ENCODE measurements at regions not wholly inside any gene's neighbourhood (a gene's known extent, or its start where the extent isn't known, plus 50 kb on each side); places are given as distances from the start of the nearest gene placed in this dataset.

GRCh38 chr1:163712321-163712720, 390.6 kb downstream of the NUF2 start:
- H3K9ac ChIP-seq (ENCODE audit: low read depth, low read length), result no peak overlapping the region
- no peaks in the 10 kb centered on the region for H3K36me3 ChIP-seq (ENCODE audit: insufficient read depth, low read depth, low read length)
- H3K27me3 ChIP-seq (ENCODE audit: insufficient read depth, low read length), result no peaks in the 10 kb centered on the region
- H3K4me1 ChIP-seq (ENCODE audit: insufficient read depth, low read length), result no peaks in the 10 kb centered on the region
- no peaks in the 10 kb centered on the region for H3K9me3 ChIP-seq (ENCODE audit: insufficient read depth, low read depth, low read length)
- no peak overlapping the region for H3K27ac ChIP-seq (ENCODE audit: low read length)
- no peak overlapping the region for H3K4me3 ChIP-seq (ENCODE audit: low read length)

- H3K9me3 ChIP-seq (ENCODE audit: insufficient read depth, low read depth, low read length), result peaks cover 6% of the 10 kb centered on the region; the same call in 1 of the 2 replicates
- no peak overlapping the region for H3K9ac ChIP-seq (ENCODE audit: low read depth, low read length)
- no peaks in the 10 kb centered on the region for H3K27me3 ChIP-seq (ENCODE audit: insufficient read depth, low read length)
- no peaks in the 10 kb centered on the region for H3K36me3 ChIP-seq (ENCODE audit: insufficient read depth, low read depth, low read length)
- no peak overlapping the region for H3K27ac ChIP-seq (ENCODE audit: low read length)
- H3K4me3 ChIP-seq (ENCODE audit: low read length), result no peak overlapping the region
- H3K4me1 ChIP-seq (ENCODE audit: insufficient read depth, low read length), result no peaks in the 10 kb centered on the region
Observed at GRCh38 chr1:163720294-163720693, 398.5 kb downstream of the NUF2 start.

- H3K9me3 ChIP-seq (ENCODE audit: insufficient read depth, low read depth, low read length), result no peaks in the 10 kb centered on the region
- no peaks in the 10 kb centered on the region for H3K27me3 ChIP-seq (ENCODE audit: insufficient read depth, low read length)
- no peak overlapping the region for H3K9ac ChIP-seq (ENCODE audit: low read depth, low read length)
- H3K4me1 ChIP-seq (ENCODE audit: insufficient read depth, low read length), result no peaks in the 10 kb centered on the region
- no peak overlapping the region for H3K27ac ChIP-seq (ENCODE audit: low read length)
- no peaks in the 10 kb centered on the region for H3K36me3 ChIP-seq (ENCODE audit: insufficient read depth, low read depth, low read length)
- H3K4me3 ChIP-seq (ENCODE audit: low read length), result no peak overlapping the region
Observed at GRCh38 chr1:163725551-163725950, 403.8 kb downstream of the NUF2 start.

- Histone ChIP-seq H3K9ac (ENCODE audit: low read depth, low read length) (no peak overlapping the region), H3K27me3 (ENCODE audit: insufficient read depth, low read length) (no peaks in the 10 kb centered on the region), H3K9me3 (ENCODE audit: insufficient read depth, low read depth, low read length) (no peaks in the 10 kb centered on the region), H3K4me1 (ENCODE audit: insufficient read depth, low read length) (no peaks in the 10 kb centered on the region), H3K27ac (ENCODE audit: low read length) (no peak overlapping the region), H3K4me3 (ENCODE audit: low read length) (no peak overlapping the region), H3K36me3 (ENCODE audit: insufficient read depth, low read depth, low read length) (no peaks in the 10 kb centered on the region)
Observed at GRCh38 chr1:163730411-163730821, 408.7 kb downstream of the NUF2 start.

GRCh38 chr1:163737261-163737660, 415.5 kb downstream of the NUF2 start:
- no peak overlapping the region for H3K27ac ChIP-seq (ENCODE audit: low read length)
- no peak overlapping the region for H3K9ac ChIP-seq (ENCODE audit: low read depth, low read length)
- H3K4me3 ChIP-seq (ENCODE audit: low read length), result no peak overlapping the region
- no peaks in the 10 kb centered on the region; the same call in 1 of the 2 replicates for H3K9me3 ChIP-seq (ENCODE audit: insufficient read depth, low read depth, low read length)
- no peaks in the 10 kb centered on the region; the same call in 1 of the 2 replicates for H3K4me1 ChIP-seq (ENCODE audit: insufficient read depth, low read length)
- H3K27me3 ChIP-seq (ENCODE audit: insufficient read depth, low read length), result no peaks in the 10 kb centered on the region
- no peaks in the 10 kb centered on the region for H3K36me3 ChIP-seq (ENCODE audit: insufficient read depth, low read depth, low read length)

- peaks cover 12% of the 10 kb centered on the region; the same call in 1 of the 2 replicates for H3K9me3 ChIP-seq (ENCODE audit: insufficient read depth, low read depth, low read length)
- no peak overlapping the region for H3K27ac ChIP-seq (ENCODE audit: low read length)
- H3K36me3 ChIP-seq (ENCODE audit: insufficient read depth, low read depth, low read length), result no peaks in the 10 kb centered on the region
- no peaks in the 10 kb centered on the region for H3K27me3 ChIP-seq (ENCODE audit: insufficient read depth, low read length)
- H3K4me3 ChIP-seq (ENCODE audit: low read length), result no peak overlapping the region
- no peak overlapping the region for H3K9ac ChIP-seq (ENCODE audit: low read depth, low read length)
- no peaks in the 10 kb centered on the region for H3K4me1 ChIP-seq (ENCODE audit: insufficient read depth, low read length)
Observed at GRCh38 chr1:163744301-163744887, 422.6 kb downstream of the NUF2 start.

- H3K27ac ChIP-seq (ENCODE audit: low read length), result no peak overlapping the region
- peaks cover 12% of the 10 kb centered on the region; the same call in 1 of the 2 replicates for H3K9me3 ChIP-seq (ENCODE audit: insufficient read depth, low read depth, low read length)
- no peaks in the 10 kb centered on the region for H3K4me1 ChIP-seq (ENCODE audit: insufficient read depth, low read length)
- H3K27me3 ChIP-seq (ENCODE audit: insufficient read depth, low read length), result no peaks in the 10 kb centered on the region
- H3K36me3 ChIP-seq (ENCODE audit: insufficient read depth, low read depth, low read length), result no peaks in the 10 kb centered on the region
- no peak overlapping the region for H3K9ac ChIP-seq (ENCODE audit: low read depth, low read length)
- no peak overlapping the region for H3K4me3 ChIP-seq (ENCODE audit: low read length)
Observed at GRCh38 chr1:163745204-163745603, 423.4 kb downstream of the NUF2 start.

GRCh38 chr1:163747261-163747660, 425.5 kb downstream of the NUF2 start:
- H3K4me3 ChIP-seq (ENCODE audit: low read length), result no peak overlapping the region

GRCh38 chr1:163747855-163748254, 426.1 kb downstream of the NUF2 start:
- Histone ChIP-seq H3K27ac (ENCODE audit: low read length) (no peak overlapping the region), H3K27me3 (ENCODE audit: insufficient read depth, low read length) (no peaks in the 10 kb centered on the region), H3K36me3 (ENCODE audit: insufficient read depth, low read depth, low read length) (no peaks in the 10 kb centered on the region), H3K4me1 (ENCODE audit: insufficient read depth, low read length) (no peaks in the 10 kb centered on the region), H3K9ac (ENCODE audit: low read depth, low read length) (no peak overlapping the region), H3K9me3 (ENCODE audit: insufficient read depth, low read depth, low read length) (peaks cover 12% of the 10 kb centered on the region; the same call in 1 of the 2 replicates), H3K4me3 (ENCODE audit: low read length) (no peak overlapping the region)

More at GRCh38 chr1:163747261-163747660, 425.5 kb downstream of the NUF2 start:
- Histone ChIP-seq H3K9ac (ENCODE audit: low read depth, low read length) (no peak overlapping the region), H3K27me3 (ENCODE audit: insufficient read depth, low read length) (no peaks in the 10 kb centered on the region), H3K4me1 (ENCODE audit: insufficient read depth, low read length) (no peaks in the 10 kb centered on the region), H3K36me3 (ENCODE audit: insufficient read depth, low read depth, low read length) (no peaks in the 10 kb centered on the region), H3K9me3 (ENCODE audit: insufficient read depth, low read depth, low read length) (peaks cover 12% of the 10 kb centered on the region; the same call in 1 of the 2 replicates), H3K27ac (ENCODE audit: low read length) (no peak overlapping the region)

- no peak overlapping the region for H3K9ac ChIP-seq (ENCODE audit: low read depth, low read length)
- H3K27ac ChIP-seq (ENCODE audit: low read length), result no peak overlapping the region
- no peaks in the 10 kb centered on the region for H3K27me3 ChIP-seq (ENCODE audit: insufficient read depth, low read length)
- H3K4me3 ChIP-seq (ENCODE audit: low read length), result no peak overlapping the region
- peaks cover 10% of the 10 kb centered on the region; the same call in 1 of the 2 replicates for H3K9me3 ChIP-seq (ENCODE audit: insufficient read depth, low read depth, low read length)
- H3K36me3 ChIP-seq (ENCODE audit: insufficient read depth, low read depth, low read length), result no peaks in the 10 kb centered on the region
- no peaks in the 10 kb centered on the region for H3K4me1 ChIP-seq (ENCODE audit: insufficient read depth, low read length)
Observed at GRCh38 chr1:163758977-163759670, 437.4 kb downstream of the NUF2 start.

GRCh38 chr1:163761898-163762297, 440.1 kb downstream of the NUF2 start:
- no peak overlapping the region for H3K4me3 ChIP-seq (ENCODE audit: low read length)
- peaks cover 6% of the 10 kb centered on the region; the same call in 1 of the 2 replicates for H3K9me3 ChIP-seq (ENCODE audit: insufficient read depth, low read depth, low read length)
- H3K4me1 ChIP-seq (ENCODE audit: insufficient read depth, low read length), result no peaks in the 10 kb centered on the region
- H3K36me3 ChIP-seq (ENCODE audit: insufficient read depth, low read depth, low read length), result no peaks in the 10 kb centered on the region
- no peak overlapping the region for H3K9ac ChIP-seq (ENCODE audit: low read depth, low read length)
- no peak overlapping the region for H3K27ac ChIP-seq (ENCODE audit: low read length)
- no peaks in the 10 kb centered on the region for H3K27me3 ChIP-seq (ENCODE audit: insufficient read depth, low read length)

GRCh38 chr1:163766257-163766918, 444.6 kb downstream of the NUF2 start:
- no peaks in the 10 kb centered on the region for H3K36me3 ChIP-seq (ENCODE audit: insufficient read depth, low read depth, low read length)
- H3K27ac ChIP-seq (ENCODE audit: low read length), result no peak overlapping the region
- no peaks in the 10 kb centered on the region for H3K27me3 ChIP-seq (ENCODE audit: insufficient read depth, low read length)
- no peak overlapping the region for H3K9ac ChIP-seq (ENCODE audit: low read depth, low read length)
- H3K4me1 ChIP-seq (ENCODE audit: insufficient read depth, low read length), result no peaks in the 10 kb centered on the region
- no peak overlapping the region for H3K4me3 ChIP-seq (ENCODE audit: low read length)
- no peaks in the 10 kb centered on the region for H3K9me3 ChIP-seq (ENCODE audit: insufficient read depth, low read depth, low read length)

All from iPS-20b (cell line).